HL-60 (cell line): ENCODE measurements at regions not wholly inside any gene's neighbourhood (a gene's known extent, or its start where the extent isn't known, plus 50 kb on each side); places are given as distances from the start of the nearest gene placed in this dataset.

ENCODE experiments used
- POLR2AphosphoS5 ChIP-seq: IDR thresholded peaks from 2 replicates; pipeline ENCODE4 v1.6.1; 2012; ENCODE audit warnings: low read depth
- TF ChIP-seq, protein P1 (sequence below): IDR thresholded peaks from one replicate; pipeline ENCODE4 v1.5.1; 2011; ENCODE audit warnings: low read length, control low read depth, inconsistent platforms; ENCODE audit not compliant: insufficient read depth

DNA sequence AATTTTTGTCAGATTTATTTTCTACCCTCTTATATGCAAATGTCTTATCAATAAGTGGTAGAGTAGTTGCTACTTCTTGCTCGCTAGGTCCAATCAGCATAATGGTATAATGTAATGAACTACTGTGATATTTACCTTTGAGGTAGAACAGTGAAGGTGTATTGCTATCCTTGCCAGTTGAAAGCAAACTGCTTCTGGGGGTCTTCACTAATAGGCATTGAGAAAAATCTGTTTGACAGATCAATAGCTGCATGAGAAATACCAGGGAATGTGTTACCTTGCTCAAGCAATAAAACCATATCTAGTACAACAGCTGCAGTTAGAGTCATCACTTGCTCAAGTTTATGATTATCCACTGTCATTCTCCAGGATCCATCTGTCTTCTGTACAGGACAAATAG, 50.1 kb upstream of the EFEMP1 start:
- TF ChIP-seq POLR2AphosphoS5: no peak
- TF ChIP-seq, protein P1, sequence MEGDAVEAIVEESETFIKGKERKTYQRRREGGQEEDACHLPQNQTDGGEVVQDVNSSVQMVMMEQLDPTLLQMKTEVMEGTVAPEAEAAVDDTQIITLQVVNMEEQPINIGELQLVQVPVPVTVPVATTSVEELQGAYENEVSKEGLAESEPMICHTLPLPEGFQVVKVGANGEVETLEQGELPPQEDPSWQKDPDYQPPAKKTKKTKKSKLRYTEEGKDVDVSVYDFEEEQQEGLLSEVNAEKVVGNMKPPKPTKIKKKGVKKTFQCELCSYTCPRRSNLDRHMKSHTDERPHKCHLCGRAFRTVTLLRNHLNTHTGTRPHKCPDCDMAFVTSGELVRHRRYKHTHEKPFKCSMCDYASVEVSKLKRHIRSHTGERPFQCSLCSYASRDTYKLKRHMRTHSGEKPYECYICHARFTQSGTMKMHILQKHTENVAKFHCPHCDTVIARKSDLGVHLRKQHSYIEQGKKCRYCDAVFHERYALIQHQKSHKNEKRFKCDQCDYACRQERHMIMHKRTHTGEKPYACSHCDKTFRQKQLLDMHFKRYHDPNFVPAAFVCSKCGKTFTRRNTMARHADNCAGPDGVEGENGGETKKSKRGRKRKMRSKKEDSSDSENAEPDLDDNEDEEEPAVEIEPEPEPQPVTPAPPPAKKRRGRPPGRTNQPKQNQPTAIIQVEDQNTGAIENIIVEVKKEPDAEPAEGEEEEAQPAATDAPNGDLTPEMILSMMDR: no peak
